ENCODE measurements at regions not wholly inside any gene's neighbourhood (a gene's known extent, or its start where the extent isn't known, plus 50 kb on each side); places are given as distances from the start of the nearest gene placed in this dataset.

DNA sequence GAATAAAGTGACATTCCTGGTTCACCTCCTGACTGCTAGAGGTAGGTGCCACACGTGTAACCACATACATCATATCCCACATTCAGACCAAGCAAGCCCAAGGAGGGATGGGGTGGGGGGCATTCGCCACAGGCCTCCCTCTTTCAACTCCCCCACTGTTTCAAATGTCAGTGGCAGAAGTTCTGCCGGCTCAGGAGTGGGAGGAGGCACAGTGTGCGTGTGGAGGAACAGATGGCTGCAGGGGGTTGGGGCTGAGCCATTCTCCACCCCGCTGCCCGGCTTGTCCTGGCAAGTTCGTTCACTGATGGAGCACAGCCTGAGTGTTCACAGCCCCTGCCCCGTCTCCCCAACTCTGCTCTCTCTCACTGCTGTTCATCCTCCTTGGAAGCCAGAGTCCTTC is 75.4 kb upstream of the TANC1 start:
- intact Hi-C loops (cut with micrococcal nuclease) = no loop called here
- BruUV-seq (replicated peaks) = no TSS peak
- Histone ChIP-seq H3K4me2 (ENCODE audit: low read length) (no peak overlapping the region), H4K20me1 (ENCODE audit: insufficient read depth) (no peaks in the 10 kb centered on the region), H3K9me2 (ENCODE audit: insufficient read depth) (no peaks in the 10 kb centered on the region), H3K9ac (ENCODE audit: low read length) (no peak overlapping the region), H3K4me3 (replicated peaks in 1 of 2; ENCODE audit: low read depth in 1 of 2, low read length in 2 of 2) (no peak overlapping the region), H3K9me3 (ENCODE audit: control insufficient read depth in 1 of 2, insufficient read depth in 1 of 2, low read depth in 1 of 2, low read length in 2 of 2) (no peaks in the 10 kb centered on the region), H2AFZ (ENCODE audit: low read depth, low read length, poor library complexity, severe bottlenecking) (no peak overlapping the region), H3K4me1 (ENCODE audit: control insufficient read depth in 1 of 2, insufficient read depth in 2 of 2, low read length in 2 of 2) (peaks cover 0 to 4% of the 10 kb centered on the region in 2 experiments; a peak in 2 of 4 replicates), H3K36me3 (ENCODE audit: control insufficient read depth in 1 of 2, insufficient read depth in 2 of 2, low read length in 2 of 2) (no peaks in the 10 kb centered on the region), H3K27ac (ENCODE audit: low read depth, low read length) (no peak overlapping the region), H3K27me3 (ENCODE audit: insufficient read depth, low read length) (no peaks in the 10 kb centered on the region), H3K79me2 (ENCODE audit: insufficient read depth, low read length) (no peaks in the 10 kb centered on the region)
- no peak for ATAC-seq
- ChIA-PET CTCF (no interaction called here), RAD21 (ENCODE audit: low non-redundant PET in 1 of 2, low total read pairs in 2 of 2, uncharacterized antibody in 2 of 2, unreplicated experiment in 2 of 2) (no interaction called here), POLR2A (no interaction called here)
- TF ChIP-seq, protein P1, sequence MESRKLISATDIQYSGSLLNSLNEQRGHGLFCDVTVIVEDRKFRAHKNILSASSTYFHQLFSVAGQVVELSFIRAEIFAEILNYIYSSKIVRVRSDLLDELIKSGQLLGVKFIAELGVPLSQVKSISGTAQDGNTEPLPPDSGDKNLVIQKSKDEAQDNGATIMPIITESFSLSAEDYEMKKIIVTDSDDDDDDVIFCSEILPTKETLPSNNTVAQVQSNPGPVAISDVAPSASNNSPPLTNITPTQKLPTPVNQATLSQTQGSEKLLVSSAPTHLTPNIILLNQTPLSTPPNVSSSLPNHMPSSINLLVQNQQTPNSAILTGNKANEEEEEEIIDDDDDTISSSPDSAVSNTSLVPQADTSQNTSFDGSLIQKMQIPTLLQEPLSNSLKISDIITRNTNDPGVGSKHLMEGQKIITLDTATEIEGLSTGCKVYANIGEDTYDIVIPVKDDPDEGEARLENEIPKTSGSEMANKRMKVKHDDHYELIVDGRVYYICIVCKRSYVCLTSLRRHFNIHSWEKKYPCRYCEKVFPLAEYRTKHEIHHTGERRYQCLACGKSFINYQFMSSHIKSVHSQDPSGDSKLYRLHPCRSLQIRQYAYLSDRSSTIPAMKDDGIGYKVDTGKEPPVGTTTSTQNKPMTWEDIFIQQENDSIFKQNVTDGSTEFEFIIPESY (IDR thresholded peaks at IDR 0.05; ENCODE audit: extremely low read depth, insufficient replicate concordance, low read length) = no peak
- TF ChIP-seq, protein P2, sequence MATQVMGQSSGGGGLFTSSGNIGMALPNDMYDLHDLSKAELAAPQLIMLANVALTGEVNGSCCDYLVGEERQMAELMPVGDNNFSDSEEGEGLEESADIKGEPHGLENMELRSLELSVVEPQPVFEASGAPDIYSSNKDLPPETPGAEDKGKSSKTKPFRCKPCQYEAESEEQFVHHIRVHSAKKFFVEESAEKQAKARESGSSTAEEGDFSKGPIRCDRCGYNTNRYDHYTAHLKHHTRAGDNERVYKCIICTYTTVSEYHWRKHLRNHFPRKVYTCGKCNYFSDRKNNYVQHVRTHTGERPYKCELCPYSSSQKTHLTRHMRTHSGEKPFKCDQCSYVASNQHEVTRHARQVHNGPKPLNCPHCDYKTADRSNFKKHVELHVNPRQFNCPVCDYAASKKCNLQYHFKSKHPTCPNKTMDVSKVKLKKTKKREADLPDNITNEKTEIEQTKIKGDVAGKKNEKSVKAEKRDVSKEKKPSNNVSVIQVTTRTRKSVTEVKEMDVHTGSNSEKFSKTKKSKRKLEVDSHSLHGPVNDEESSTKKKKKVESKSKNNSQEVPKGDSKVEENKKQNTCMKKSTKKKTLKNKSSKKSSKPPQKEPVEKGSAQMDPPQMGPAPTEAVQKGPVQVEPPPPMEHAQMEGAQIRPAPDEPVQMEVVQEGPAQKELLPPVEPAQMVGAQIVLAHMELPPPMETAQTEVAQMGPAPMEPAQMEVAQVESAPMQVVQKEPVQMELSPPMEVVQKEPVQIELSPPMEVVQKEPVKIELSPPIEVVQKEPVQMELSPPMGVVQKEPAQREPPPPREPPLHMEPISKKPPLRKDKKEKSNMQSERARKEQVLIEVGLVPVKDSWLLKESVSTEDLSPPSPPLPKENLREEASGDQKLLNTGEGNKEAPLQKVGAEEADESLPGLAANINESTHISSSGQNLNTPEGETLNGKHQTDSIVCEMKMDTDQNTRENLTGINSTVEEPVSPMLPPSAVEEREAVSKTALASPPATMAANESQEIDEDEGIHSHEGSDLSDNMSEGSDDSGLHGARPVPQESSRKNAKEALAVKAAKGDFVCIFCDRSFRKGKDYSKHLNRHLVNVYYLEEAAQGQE (IDR thresholded peaks at IDR 0.05; ENCODE audit: low read depth) = no peak
- TF ChIP-seq POLR2AphosphoS5 (IDR thresholded peaks at IDR 0.05; ENCODE audit: low read depth, low read length) (no peak), TCF7L2 (IDR thresholded peaks at IDR 0.05; ENCODE audit: borderline replicate concordance, extremely low read depth, insufficient read depth, insufficient read length) (no peak), ZFX (IDR thresholded peaks at IDR 0.05) (no peak), ZNF274 (IDR thresholded peaks at IDR 0.05; ENCODE audit: low read depth, low read length) (no peak), SRF (IDR thresholded peaks at IDR 0.05; ENCODE audit: low read depth) (no peak), EGR1 (IDR thresholded peaks at IDR 0.05; ENCODE audit: low read depth) (no peak), SIN3A (IDR thresholded peaks at IDR 0.05; ENCODE audit: low read depth) (no peak), RAD21 (IDR thresholded peaks at IDR 0.05; ENCODE audit: low read depth) (no peak), CEBPB (IDR thresholded peaks at IDR 0.05; ENCODE audit: low read depth) (no peak), CBX3 (IDR thresholded peaks at IDR 0.05; ENCODE audit: low read depth) (no peak), JUND (IDR thresholded peaks at IDR 0.05) (no peak), MAX (IDR thresholded peaks at IDR 0.05) (no peak), SP1 (IDR thresholded peaks at IDR 0.05; ENCODE audit: low read depth) (no peak), FOSL1 (IDR thresholded peaks at IDR 0.05; ENCODE audit: low read depth) (no peak), YY1 (IDR thresholded peaks at IDR 0.05; ENCODE audit: extremely low read depth, insufficient replicate concordance, low read depth, low read length) (no peak)
- TF ChIP-seq, protein P3, sequence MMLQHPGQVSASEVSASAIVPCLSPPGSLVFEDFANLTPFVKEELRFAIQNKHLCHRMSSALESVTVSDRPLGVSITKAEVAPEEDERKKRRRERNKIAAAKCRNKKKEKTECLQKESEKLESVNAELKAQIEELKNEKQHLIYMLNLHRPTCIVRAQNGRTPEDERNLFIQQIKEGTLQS (IDR thresholded peaks at IDR 0.05) = no peak
- no peak for DNase-seq (ENCODE audit: low read depth, low spot score)
